GM10266 (cell line): ENCODE measurements at regions not wholly inside any gene's neighbourhood (a gene's known extent, or its start where the extent isn't known, plus 50 kb on each side); places are given as distances from the start of the nearest gene placed in this dataset.
"Not testable (repeated sequence)": the region's sequence is repeated elsewhere in the genome, so short reads cannot be mapped to it uniquely, and the experiment has no call there.

Source experiments
- DNase-seq: peaks from one replicate; pipeline ENCODE4 v3.0.0; 2012; ENCODE audit errors: extremely low spot score
- TF ChIP-seq, protein P1 (sequence below): IDR thresholded peaks from 2 replicates; pipeline ENCODE4 v1.5.1; 2012; ENCODE audit warnings: mild to moderate bottlenecking, low read depth; ENCODE audit not compliant: control insufficient read depth, insufficient read depth; ENCODE audit errors: missing control alignments

DNA sequence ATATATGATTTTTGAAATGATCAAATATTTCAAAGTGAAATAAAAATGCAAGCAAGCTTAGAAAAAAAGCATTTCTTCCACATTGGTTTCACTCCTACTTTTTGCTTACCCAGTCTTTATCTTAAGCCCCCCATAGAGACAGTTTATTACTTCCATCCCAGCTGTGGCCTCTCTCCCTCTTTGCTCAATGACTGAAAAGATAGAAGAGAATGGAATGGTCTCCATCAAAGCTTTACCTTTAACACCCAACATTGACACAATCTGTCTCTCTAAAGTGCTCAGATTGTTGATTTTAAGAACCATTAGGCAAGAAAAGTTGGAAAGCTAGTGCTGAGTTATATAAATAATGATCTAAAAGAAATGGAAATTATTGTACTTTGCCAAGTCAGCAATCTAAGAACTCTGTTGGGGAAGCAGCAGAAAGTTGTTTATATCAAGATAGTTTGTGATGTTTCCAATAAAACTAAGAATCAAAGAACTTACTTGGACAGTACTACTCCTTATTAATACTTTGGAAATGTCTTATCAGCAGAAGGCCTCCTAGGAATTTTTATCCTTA lies 277.5 kb upstream of the NREP start:
- TF ChIP-seq, protein P1, sequence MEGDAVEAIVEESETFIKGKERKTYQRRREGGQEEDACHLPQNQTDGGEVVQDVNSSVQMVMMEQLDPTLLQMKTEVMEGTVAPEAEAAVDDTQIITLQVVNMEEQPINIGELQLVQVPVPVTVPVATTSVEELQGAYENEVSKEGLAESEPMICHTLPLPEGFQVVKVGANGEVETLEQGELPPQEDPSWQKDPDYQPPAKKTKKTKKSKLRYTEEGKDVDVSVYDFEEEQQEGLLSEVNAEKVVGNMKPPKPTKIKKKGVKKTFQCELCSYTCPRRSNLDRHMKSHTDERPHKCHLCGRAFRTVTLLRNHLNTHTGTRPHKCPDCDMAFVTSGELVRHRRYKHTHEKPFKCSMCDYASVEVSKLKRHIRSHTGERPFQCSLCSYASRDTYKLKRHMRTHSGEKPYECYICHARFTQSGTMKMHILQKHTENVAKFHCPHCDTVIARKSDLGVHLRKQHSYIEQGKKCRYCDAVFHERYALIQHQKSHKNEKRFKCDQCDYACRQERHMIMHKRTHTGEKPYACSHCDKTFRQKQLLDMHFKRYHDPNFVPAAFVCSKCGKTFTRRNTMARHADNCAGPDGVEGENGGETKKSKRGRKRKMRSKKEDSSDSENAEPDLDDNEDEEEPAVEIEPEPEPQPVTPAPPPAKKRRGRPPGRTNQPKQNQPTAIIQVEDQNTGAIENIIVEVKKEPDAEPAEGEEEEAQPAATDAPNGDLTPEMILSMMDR: no peak
- DNase-seq: no peak

DNA sequence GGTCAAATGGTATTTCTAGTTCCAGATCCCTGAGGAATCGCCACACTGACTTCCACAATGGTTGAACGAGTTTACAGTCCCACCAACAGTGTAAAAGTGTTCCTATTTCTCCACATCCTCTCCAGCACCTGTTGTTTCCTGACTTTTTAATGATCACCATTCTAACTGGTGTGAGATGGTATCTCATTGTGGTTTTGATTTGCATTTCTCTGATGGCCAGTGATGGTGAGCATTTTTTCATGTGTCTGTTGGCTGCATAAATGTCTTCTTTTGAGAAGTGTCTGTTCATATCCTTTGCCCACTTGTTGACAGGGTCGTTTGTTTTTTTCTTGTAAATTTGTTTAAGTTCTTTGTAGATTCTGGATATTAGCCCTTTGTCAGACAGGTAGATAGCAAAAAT lies 269.9 kb upstream of the NREP start:
- not testable (repeated sequence) for DNase-seq

DNA sequence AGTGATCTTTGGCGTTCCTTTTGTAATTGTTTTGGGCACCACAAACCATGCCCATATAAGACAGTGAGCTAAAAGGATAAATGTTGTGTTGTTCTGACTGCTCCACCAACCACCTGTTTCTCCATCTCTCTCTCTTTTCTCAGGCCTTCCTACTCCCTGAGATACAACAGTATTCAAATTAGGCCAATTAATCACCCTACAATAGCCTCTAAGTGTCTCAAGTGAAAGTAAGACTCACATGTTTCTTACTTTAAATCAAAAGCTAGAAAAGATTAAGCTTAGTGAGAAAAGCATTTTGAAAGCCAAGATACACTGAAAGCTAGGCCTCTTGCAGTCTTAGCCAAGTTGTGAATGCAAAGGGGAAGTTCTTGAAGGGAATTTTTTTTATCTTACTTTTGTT lies 268.8 kb upstream of the NREP start:
- TF ChIP-seq, protein P1: no peak
- no peak for DNase-seq

DNA sequence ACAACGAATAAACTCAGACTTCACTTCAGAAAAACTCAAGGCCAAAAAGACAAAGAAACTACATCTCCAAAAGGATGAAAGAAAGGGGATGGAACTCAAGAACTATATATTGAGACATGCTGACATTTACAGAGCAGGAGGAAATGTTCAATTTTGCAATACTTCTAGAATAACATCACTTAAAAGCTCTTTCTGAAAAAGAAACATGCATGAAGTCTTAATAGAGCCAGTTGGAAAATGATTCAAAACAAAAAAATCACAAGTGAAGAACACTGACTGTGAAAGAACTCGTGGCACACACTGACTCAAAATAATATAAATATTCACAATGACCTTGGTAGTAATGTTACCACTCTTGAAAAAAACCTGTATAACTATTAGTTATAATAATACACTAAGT lies 267.8 kb upstream of the NREP start:
- no peak for DNase-seq
- TF ChIP-seq, protein P1: no peak

DNA sequence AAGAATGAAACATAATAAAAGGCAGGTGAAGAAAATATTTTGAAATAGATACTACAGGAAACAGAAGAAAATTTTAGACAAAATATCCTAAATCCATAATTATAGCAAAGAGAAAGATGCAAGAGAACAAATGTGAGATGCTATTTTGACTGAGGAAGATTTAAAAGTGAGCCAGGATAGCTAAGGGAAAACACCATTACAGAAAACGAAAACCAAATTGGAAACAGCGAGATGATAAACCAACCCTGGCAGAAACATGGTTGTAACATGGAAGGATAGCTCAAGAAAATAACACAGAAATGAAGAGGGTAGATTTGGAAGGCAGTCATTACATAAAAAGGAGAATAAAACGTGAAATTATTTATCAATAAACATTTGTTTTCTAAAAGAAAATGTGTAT lies 267.2 kb upstream of the NREP start:
- TF ChIP-seq, protein P1: no peak
- DNase-seq: no peak

DNA sequence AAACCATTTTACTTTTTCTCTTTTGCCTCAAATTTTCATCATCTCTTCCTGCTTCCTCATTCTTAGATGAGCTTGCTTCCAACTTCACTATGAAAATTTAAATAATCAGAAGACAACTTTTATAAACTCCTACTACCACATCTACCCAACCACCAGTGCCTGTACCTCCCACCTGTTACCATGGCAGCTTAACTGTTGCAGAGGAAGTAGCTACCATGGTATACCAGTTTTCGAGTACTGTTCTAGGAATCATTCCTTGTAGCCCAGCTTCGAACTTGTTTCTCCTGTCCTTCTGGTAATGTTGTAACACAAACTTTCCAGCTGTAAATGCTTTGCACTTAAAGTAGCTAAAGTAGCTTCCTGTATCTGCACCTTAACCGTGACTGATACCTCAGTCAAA lies 266.8 kb upstream of the NREP start:
- TF ChIP-seq, protein P1: no peak
- DNase-seq: no peak

DNA sequence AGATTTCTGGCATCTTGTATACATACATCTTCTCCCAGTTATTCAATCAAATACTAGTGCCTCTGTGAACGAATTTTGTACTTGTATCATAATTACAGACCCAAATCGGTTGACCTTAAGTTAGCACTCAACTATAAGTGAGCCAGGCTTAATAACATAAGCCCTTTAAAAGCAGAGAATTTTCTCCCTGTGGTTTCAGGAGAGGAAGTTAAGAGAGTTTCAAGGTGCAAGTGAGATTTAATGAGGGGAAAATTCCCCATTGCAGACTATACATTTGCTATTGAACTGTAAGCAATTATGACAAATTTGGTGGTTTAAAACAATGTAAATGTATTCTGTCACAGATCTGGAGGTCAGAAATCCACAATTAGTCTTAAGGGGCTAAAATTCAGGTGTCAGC lies 261.9 kb upstream of the NREP start:
- no peak for DNase-seq
- TF ChIP-seq, protein P1: no peak

DNA sequence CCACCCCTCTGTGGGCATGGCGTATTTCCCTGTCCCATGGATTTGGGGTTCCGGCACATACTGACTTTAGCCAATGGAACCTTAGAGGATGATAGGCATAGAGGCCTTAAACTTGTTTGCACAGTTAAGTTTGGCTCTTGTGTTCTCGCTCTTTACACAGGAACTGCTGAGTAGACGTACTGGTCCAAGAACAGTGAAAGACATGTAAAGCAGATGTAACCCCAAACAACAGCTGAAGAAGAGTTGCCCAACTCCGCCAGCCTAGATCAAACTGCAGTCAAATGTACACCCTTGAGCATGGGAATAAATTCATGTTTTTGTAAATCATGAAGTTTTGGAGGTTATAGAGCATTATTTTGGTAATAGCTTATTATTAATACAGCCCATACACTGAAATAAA lies 260.0 kb upstream of the NREP start:
- TF ChIP-seq, protein P1: no peak
- no peak for DNase-seq
